Activated CD4-positive, CD25-positive, alpha-beta regulatory T cell treated with anti-CD3 and anti-CD28 coated beads, Interleukin-2, amount 50 U/mL, for 72 hours (primary cell): ENCODE measurements at regions not wholly inside any gene's neighbourhood (a gene's known extent, or its start where the extent isn't known, plus 50 kb on each side); places are given as distances from the start of the nearest gene placed in this dataset.
A peak's percentile ranks its signal among the peaks of the same experiment; 100 is the strongest.

Source experiments
- DNase-seq: peaks from one replicate; pipeline ENCODE4 v3.0.0; 2021

DNA sequence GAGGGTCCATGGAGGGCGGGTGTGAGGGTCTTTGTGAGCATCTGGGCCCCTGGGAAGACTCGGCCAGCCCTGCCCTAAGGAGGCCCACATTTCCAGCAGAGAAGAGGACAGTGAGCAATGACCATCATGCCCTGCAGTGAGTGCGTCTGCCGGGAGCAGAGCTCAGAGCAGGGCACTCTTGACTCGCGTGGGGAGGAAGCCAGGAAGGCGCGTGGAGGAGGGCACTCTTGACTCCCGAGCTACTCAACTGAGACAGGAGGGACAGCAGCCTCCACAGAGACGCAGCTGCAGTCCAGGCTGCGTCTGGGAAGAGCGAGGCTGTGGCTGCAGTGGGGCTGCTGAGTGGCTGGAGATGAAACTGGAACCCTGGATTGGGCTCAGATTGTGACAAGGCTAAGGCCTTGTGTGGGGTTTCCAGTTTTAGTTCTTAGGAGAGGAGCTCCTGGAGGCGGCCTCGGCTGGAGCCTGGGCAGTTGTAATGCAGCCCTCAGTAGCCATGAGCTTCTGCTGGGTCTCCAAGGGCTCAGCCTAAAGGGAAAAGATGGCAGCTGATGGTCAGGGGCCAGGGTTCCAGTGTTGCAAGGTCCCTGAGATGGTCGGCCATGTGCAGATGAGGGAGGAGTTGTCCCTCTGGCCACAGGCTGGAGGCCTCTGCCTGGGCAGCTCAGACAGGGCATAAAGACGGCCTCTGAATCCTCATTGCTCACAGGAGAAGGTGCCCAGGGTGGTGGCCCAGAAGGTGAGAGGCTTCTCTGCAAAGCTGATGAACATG, 264.7 kb upstream of the B3GAT1 start:
- DNase-seq = no peak

- no peak for DNase-seq
These were observed 263.9 kb upstream of the B3GAT1 start for GRCh38 chr11:134675983-134676382.

DNA sequence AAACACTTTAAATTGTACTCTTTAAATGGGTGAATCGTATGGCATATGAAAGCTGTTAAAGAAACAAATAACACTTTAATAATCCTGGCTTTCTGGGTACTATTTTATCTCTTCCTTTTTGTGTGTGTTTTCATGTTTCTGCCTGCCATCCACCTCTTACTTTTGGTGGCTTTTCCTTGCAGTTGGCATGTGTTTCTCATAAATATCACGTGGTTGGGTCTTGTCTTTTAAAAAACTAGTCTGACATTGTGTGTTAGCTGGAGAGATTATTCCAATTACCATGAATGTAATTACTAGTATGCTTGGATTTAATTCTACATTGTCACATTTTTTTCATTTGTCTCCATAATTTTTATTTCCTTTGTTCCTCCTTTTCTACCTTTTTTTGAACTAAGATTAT, 262.9 kb upstream of the B3GAT1 start:
- no peak for DNase-seq

DNA sequence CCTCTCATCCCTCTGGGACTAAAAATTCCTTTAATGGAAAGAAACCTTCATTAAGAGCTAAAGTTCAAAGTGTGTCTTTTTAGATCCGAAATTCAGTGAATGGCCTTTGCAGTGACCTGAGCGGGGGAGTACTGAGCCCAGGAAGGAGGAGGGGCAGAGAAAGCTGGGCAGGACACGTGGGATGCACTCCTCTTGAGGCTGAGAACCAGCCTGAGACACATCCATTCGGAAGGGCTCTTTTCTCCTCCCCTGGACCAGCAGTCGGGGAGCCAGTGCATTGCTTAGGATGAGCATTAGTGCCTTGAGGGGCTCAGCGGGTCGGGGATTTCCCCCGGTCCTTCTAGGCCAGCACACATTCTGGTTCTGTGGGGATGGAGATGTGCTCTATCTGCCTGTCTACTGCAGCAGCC, 258.9 kb upstream of the B3GAT1 start:
- DNase-seq = no peak

DNA sequence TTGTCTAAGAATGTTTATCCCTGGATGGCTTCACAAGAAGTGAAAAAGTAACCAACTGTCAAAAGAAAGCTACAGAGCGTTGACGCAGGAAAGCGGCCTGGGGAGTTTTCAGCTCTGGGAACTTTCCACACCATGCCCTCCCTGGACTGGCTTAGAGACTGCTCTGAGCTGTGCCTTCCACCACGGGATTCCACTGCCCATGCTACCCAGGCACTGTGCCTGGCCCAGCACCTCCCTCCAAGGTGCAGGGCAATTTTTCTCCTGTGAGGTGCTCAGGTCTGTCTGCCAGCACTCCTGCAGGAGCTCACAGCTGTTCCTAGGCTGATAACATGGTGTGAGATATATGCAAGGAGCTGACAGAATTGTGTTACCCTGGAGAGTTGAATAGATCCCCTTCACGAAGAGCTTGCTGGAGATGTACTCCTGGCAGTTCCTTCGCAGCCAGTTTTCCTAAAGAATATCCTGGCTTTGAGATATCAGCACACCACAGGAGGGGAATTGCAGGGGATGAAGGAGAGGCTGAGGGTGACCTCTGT, 258.3 kb upstream of the B3GAT1 start:
- no peak for DNase-seq

DNA sequence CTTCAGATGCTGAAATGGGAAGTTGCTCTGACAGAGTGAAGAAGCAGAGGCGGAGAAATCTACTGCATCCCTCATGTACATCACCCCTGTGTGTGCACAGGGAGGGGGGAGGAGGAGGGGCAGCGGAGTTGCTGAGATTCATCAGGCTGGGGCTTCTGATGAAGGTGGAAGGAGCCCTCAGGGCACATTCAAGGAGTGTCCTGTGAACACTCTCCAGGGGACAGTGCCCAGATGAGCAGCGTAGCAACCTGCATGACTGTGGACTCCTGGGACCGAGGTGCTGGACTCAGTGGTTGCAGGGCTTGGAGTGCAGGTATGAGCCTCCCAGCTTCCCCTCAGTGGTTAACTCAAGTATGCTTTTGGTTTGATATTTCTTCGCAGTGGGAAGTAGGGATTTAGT, 257.8 kb upstream of the B3GAT1 start:
- no peak for DNase-seq

GRCh38 chr11:134668796-134669195, 256.8 kb upstream of the B3GAT1 start:
- DNase-seq = no peak

- DNase-seq = no peak
These were observed 256.0 kb upstream of the B3GAT1 start for GRCh38 chr11:134668076-134668475.

- DNase-seq = peak; percentile 17
These were observed 255.5 kb upstream of the B3GAT1 start for GRCh38 chr11:134667505-134667904.

DNA sequence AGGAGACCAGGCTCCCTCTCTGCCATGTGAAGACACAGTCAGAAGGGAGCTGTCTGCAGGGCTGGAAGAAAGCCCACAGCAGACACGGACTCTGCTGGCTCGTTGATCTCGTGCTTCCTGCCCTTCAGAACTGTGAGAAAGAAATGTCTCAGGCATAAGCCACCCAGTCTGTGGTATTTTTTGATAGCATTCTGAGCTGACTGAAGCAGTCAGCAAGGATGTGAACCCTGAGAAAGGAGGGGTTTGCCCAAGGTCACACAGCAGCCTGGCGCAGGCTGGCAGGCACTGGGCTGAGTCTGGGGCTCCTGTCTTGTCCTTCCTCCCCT, 255.1 kb upstream of the B3GAT1 start:
- DNase-seq = no peak

GRCh38 chr11:134666273-134667174, 254.5 kb upstream of the B3GAT1 start:
- no peak for DNase-seq

- no peak for DNase-seq
These were observed 253.7 kb upstream of the B3GAT1 start for GRCh38 chr11:134665571-134666270.

DNA sequence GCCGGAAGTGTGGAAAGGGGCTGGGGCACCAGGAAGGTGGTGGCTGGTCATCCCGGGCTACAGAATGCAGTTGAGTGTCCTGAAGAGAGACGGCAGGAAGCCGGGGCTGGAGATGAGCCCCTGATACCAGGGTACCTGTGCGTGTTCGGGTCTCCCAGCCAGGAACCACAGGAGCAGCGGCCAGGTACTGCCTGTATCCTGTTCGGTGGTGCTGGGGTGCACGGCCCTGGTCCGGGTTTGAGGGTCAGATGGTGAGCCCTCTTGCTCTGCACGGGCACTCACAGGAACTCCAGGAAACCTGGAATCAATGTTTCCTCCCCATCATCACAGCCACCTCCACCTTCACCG, 253.1 kb upstream of the B3GAT1 start:
- no peak for DNase-seq

- DNase-seq = no peak
These were observed 252.6 kb upstream of the B3GAT1 start for GRCh38 chr11:134664447-134665187.

DNA sequence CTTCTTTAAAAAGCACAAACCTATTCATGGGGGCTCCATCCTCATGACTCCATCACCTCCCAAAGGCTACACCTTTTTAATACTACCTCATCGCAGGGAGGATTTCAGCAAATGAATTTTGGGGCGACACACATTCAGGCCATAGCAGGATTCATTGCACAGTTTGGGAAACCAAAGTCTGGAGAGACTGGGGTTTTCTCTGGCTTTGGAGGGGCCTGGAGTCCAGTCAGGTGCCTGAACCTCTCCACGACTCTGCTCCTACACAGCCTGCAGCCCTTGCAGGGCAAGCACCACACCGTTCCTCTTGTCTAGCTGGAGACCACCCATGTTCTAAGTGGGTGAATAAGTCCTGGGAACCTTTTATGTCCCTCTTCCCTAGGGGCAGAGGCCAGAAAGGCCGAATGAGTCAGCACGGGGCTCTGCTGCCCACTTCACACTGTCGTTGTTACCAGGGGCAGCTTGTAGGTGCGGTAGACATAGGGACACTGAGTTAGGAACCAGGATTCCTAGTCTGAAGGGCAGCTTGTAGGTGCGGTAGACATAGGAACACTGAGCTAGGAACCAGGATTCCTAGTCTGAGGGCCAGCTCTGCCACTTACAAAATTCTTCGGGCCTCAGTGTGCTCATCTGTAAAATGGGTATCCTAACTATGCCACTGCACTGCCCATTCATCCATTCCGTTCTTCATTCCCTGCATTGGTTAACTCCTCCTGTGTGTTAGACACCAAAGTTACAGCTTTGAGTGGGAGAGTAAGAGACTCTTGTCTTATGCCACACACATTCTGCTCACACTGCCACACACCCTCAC, 251.7 kb upstream of the B3GAT1 start:
- DNase-seq = no peak

GRCh38 chr11:134662629-134663360, 250.8 kb upstream of the B3GAT1 start:
- no peak for DNase-seq

GRCh38 chr11:134661660-134662059, 249.6 kb upstream of the B3GAT1 start:
- no peak for DNase-seq

GRCh38 chr11:134660416-134660815, 248.4 kb upstream of the B3GAT1 start:
- DNase-seq = no peak

- DNase-seq = no peak
These were observed 247.8 kb upstream of the B3GAT1 start for GRCh38 chr11:134659882-134660281.

DNA sequence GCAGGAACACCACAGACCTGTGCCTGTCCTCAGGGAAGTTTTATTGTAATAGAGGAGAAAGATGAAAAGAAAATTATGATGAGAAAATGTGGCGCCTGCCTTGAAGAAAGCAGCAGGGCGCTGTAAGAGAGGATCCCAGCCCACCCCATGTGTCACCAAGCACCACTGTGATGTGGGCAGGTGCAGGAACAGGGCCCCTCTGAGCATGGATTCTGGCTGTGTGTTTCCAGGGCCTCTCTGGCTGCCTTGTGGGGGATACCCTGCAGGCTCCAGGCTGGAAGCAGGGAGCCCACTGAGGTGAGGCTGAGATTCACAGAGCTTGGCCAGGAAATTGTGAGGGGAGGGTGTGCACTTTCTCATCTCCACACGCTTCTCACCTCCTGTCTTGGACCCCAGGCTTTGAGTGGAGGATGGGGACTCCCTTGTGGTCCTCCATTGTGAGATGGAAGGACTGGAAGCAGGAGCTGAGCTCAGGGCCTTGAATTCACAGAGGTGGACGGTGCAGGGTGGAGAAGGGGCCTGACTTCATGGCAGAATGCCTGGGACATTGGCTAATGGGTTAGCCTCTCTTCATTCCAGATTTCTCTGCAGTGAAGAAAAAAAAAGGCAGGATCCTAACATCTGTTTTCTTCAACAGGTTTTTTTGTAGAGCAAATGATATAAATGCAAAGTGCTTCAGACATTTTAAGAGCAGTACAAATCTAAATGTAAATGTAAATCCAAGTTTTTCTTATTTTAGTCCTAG, 246.6 kb upstream of the B3GAT1 start:
- no peak for DNase-seq
